ENCODE measurements at regions not wholly inside any gene's neighbourhood (a gene's known extent, or its start where the extent isn't known, plus 50 kb on each side); places are given as distances from the start of the nearest gene placed in this dataset.

DNA sequence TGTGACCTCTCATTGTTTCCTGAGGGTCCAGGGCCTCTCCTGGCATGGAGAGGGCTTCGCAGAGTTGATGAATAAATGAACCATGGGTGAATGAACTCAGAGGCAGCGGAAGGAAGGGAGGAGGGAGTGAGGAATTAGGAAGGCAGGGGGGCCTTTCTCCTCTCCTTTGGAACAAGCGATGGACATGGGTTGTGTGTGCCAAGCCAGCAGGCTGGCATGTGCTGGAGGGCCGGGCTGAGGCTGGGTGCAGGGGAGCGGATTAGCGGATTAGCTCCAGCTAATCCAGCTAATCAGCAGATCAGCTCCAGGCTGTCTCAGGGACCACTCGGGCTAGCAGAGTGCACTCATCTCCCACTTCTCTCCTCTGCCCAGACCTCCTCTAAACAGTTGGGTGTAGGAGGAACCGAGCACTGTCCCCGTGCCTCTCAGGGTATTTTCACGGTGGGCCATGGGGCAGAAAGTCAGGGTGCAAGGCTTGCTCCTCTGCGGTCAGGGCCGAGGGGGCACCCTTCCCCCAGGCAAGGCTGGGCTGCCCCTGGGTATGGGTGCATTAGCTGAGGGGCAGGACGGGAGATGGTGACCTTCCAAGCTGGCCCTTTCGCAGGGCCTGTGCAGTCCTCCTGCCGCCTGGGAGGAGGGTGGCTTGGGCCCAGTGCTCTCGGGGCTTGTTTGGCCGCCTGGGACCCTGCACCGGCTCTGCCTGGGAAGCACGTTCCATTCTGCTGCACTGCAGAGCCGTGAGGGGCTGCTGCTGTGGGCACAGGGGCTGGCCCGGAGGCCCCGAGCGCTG, 120.3 kb upstream of the B3GAT1 start:
- TF ChIP-seq, protein P1, sequence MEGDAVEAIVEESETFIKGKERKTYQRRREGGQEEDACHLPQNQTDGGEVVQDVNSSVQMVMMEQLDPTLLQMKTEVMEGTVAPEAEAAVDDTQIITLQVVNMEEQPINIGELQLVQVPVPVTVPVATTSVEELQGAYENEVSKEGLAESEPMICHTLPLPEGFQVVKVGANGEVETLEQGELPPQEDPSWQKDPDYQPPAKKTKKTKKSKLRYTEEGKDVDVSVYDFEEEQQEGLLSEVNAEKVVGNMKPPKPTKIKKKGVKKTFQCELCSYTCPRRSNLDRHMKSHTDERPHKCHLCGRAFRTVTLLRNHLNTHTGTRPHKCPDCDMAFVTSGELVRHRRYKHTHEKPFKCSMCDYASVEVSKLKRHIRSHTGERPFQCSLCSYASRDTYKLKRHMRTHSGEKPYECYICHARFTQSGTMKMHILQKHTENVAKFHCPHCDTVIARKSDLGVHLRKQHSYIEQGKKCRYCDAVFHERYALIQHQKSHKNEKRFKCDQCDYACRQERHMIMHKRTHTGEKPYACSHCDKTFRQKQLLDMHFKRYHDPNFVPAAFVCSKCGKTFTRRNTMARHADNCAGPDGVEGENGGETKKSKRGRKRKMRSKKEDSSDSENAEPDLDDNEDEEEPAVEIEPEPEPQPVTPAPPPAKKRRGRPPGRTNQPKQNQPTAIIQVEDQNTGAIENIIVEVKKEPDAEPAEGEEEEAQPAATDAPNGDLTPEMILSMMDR (IDR thresholded peaks at IDR 0.05): no peak
- no peak for TF ChIP-seq EZH2 (IDR thresholded peaks at IDR 0.05; ENCODE audit: borderline replicate concordance, insufficient read depth, low read depth, low read length, poor library complexity, severe bottlenecking)
